ENCODE measurements at regions not wholly inside any gene's neighbourhood (a gene's known extent, or its start where the extent isn't known, plus 50 kb on each side); places are given as distances from the start of the nearest gene placed in this dataset.

DNA sequence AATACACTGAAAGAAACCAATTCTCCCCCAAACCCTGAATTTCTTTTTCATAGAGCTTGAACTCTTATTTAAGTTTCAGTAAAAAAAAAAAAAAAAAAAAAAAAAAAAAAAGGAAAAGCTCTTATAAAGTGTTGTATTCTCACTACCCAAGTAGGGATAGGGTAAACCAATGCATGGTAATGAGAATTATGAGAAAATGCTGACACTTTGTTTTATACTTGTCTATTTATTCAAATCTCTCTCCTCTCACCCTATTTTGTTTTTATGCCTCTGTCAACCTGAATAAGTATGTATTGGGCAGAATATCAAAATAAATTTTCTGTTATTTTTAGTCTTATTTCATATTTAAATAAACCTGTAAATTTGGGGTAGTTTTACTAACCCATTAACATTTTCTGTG lies 181.9 kb downstream of the GJA1 start:
- Histone ChIP-seq H3K4me1 (ENCODE audit: insufficient read depth, low read length) (no peaks in the 10 kb centered on the region), H3K4me3 (replicated peaks in 1 of 3; ENCODE audit: insufficient read depth in 1 of 3, low read depth in 2 of 3, low read length in 3 of 3) (no peak overlapping the region), H3K4me2 (ENCODE audit: low read depth, low read length) (no peak overlapping the region), H3K36me3 (replicated peaks in 1 of 2; ENCODE audit: control insufficient read depth in 1 of 2, insufficient read depth in 2 of 2, low read length in 2 of 2) (no peaks in the 10 kb centered on the region), H2AFZ (ENCODE audit: low read length) (no peak overlapping the region), H3K79me2 (ENCODE audit: insufficient read depth, low read length) (no peaks in the 10 kb centered on the region), H3K27ac (ENCODE audit: extremely low read length, insufficient read depth, low read length) (no peak overlapping the region), H4K20me1 (ENCODE audit: insufficient read depth, low read length) (no peaks in the 10 kb centered on the region), H3K9ac (ENCODE audit: insufficient read depth, low read depth, low read length) (no peak overlapping the region), H3K27me3 (ENCODE audit: control insufficient read depth in 1 of 2, insufficient read depth in 2 of 2, low read length in 2 of 2) (no peaks in the 10 kb centered on the region), H3K9me3 (ENCODE audit: low read length) (no peaks in the 10 kb centered on the region)
- DNase-seq (ENCODE audit: low spot score) = no peak
- POLR2A ChIA-PET = no interaction called here
- CTCF ChIA-PET (ENCODE audit: low intra/inter-chr PET ratio, low total read pairs) = no interaction called here
- BruUV-seq (replicated peaks) = no TSS peak
- intact Hi-C loops (cut with micrococcal nuclease; ENCODE audit: unreplicated experiment) = no loop called here
- no peak for ATAC-seq
- in situ Hi-C loops (cut with HindIII; ENCODE audit: extremely low pct_ligation_motif_present, low pct_unique_long_range_greater_than_20kb) = no loop called here
- no peak for FAIRE-seq
- TF ChIP-seq ZNF232 (CRISPR knock-in tag; IDR thresholded peaks at IDR 0.05; ENCODE audit: borderline replicate concordance) = no peak
- no peak for TF ChIP-seq ZNF557 (CRISPR knock-in tag; IDR thresholded peaks at IDR 0.05)
- TF ChIP-seq MYC (CRISPR knock-in tag; IDR thresholded peaks at IDR 0.05; ENCODE audit: borderline replicate concordance) = no peak
- TF ChIP-seq EZH2 (conservative IDR thresholded peaks at IDR 0.05; ENCODE audit: low read depth, low read length) = no peak
- no peak for TF ChIP-seq TP53 (CRISPR knock-in tag; conservative IDR thresholded peaks at IDR 0.05)
- TF ChIP-seq, protein P1, sequence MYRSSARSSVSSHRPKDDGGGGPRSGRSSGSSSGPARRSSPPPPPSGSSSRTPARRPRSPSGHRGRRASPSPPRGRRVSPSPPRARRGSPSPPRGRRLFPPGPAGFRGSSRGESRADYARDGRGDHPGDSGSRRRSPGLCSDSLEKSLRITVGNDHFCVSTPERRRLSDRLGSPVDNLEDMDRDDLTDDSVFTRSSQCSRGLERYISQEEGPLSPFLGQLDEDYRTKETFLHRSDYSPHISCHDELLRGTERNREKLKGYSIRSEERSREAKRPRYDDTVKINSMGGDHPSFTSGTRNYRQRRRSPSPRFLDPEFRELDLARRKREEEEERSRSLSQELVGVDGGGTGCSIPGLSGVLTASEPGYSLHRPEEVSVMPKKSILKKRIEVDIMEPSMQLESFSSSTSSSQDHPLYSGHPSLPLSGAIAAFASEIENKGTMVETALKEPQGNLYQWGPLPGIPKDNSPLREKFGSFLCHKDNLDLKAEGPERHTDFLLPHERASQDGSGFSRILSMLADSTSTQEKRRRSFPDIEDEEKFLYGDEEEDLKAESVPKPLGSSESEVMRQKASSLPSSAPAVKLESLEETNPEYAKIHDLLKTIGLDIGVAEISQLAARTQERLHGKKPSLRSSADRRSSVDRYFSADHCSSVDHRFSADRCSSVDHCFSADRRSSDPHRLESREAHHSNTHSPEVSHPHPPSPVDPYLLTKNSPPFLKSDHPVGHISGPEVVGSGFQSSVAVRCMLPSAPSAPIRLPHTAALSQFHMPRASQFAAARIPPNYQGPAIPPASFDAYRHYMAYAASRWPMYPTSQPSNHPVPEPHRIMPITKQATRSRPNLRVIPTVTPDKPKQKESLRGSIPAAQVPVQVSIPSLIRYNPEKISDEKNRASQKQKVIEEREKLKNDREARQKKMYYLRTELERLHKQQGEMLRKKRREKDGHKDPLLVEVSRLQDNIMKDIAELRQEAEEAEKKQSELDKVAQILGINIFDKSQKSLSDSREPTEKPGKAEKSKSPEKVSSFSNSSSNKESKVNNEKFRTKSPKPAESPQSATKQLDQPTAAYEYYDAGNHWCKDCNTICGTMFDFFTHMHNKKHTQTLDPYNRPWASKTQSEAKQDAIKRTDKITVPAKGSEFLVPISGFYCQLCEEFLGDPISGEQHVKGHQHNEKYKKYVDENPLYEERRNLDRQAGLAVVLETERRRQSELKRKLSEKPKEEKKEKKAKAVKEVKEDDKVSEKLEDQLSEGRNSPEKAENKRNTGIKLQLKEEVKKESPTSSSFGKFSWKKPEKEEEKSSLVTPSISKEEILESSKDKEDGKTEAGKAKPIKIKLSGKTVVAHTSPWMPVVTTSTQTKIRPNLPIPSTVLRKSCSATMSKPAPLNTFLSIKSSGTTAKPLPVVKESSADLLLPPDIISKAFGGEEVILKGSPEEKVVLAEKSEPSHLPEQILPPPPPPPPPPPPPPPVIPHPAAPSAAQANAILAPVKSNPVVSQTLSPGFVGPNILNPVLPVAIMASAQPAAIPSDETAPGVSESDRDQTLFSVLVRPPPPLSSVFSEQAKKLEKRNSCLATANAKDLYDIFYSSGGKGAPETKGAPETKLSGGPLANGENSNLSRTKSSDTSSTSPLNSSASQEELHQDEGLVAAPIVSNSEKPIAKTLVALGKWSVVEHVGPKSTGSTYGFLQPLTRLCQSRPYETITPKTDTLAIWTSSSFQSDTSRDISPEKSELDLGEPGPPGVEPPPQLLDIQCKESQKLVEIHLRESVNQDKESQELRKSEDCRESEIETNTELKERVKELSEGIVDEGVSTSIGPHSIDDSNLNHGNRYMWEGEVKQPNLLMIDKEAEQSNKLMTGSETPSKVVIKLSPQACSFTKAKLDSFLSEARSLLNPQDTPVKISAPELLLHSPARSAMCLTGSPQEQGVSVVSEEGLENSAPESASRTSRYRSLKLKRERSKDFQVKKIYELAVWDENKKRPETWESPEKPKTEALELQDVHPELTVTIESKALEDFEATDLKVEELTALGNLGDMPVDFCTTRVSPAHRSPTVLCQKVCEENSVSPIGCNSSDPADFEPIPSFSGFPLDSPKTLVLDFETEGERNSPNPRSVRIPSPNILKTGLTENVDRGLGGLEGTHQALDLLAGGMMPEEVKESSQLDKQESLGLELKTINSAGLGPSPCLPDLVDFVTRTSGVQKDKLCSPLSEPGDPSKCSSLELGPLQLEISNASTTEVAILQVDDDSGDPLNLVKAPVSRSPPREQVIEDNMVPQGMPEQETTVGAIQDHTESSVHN (CRISPR knock-in tag; IDR thresholded peaks at IDR 0.05) = no peak
- TF ChIP-seq NFYB (CRISPR knock-in tag; IDR thresholded peaks at IDR 0.05) = no peak
- TF ChIP-seq MAFK (conservative IDR thresholded peaks at IDR 0.05 in 1 of 2, IDR thresholded peaks at IDR 0.05 in 1 of 2; ENCODE audit: low read length in 2 of 2) = peak; percentile 70 to 90
- no peak for TF ChIP-seq ZNF605 (CRISPR knock-in tag; IDR thresholded peaks at IDR 0.05)
- TF ChIP-seq, protein P2, sequence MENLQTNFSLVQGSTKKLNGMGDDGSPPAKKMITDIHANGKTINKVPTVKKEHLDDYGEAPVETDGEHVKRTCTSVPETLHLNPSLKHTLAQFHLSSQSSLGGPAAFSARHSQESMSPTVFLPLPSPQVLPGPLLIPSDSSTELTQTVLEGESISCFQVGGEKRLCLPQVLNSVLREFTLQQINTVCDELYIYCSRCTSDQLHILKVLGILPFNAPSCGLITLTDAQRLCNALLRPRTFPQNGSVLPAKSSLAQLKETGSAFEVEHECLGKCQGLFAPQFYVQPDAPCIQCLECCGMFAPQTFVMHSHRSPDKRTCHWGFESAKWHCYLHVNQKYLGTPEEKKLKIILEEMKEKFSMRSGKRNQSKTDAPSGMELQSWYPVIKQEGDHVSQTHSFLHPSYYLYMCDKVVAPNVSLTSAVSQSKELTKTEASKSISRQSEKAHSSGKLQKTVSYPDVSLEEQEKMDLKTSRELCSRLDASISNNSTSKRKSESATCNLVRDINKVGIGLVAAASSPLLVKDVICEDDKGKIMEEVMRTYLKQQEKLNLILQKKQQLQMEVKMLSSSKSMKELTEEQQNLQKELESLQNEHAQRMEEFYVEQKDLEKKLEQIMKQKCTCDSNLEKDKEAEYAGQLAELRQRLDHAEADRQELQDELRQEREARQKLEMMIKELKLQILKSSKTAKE (CRISPR knock-in tag; IDR thresholded peaks at IDR 0.05; ENCODE audit: borderline replicate concordance) = no peak
- TF ChIP-seq ZNF75D (CRISPR knock-in tag; IDR thresholded peaks at IDR 0.05; ENCODE audit: borderline replicate concordance) = no peak
- no peak for TF ChIP-seq NR2F1 (CRISPR knock-in tag; IDR thresholded peaks at IDR 0.05)
- no peak for TF ChIP-seq ZSCAN30 (CRISPR knock-in tag; IDR thresholded peaks at IDR 0.05)
